Neutrophil (primary cell): ENCODE measurements at regions not wholly inside any gene's neighbourhood (a gene's known extent, or its start where the extent isn't known, plus 50 kb on each side); places are given as distances from the start of the nearest gene placed in this dataset.

Experiments used
- H3K27ac ChIP-seq: fragments of 200-600 bp; sonication (generic); 2 replicates; pipeline ENCODE4 v1.5.1; 2016; ENCODE audit warnings: mild to moderate bottlenecking, moderate library complexity
- H3K27me3 ChIP-seq: fragments of 200-600 bp; sonication (generic); 2 replicates; pipeline ENCODE4 v1.6.0; 2016; ENCODE audit warnings: mild to moderate bottlenecking
- H3K36me3 ChIP-seq: fragments of 200-600 bp; sonication (generic); 2 replicates; pipeline ENCODE4 v1.5.1; 2017
- H3K4me1 ChIP-seq, 2 experiments: fragments of 200-600 bp in 1 of 2; sonication (generic) in 1 of 2; 1 replicate in 1 of 2; 2 replicates in 1 of 2; pipeline versions ENCODE4 v1.5.1 to v1.6.1; 2013 to 2016; ENCODE audit warnings: low read depth in 1 of 2, low read length in 1 of 2, mild to moderate bottlenecking in 1 of 2, moderate library complexity in 1 of 2; ENCODE audit not compliant: control insufficient read depth in 1 of 2, insufficient read depth in 1 of 2
- H3K4me3 ChIP-seq, 2 experiments: fragments of 200-600 bp in 1 of 2; sonication (generic) in 1 of 2; 1 replicate in 1 of 2; 2 replicates in 1 of 2; pipeline ENCODE4 v1.5.1; 2013 to 2016; ENCODE audit warnings: low read depth in 1 of 2, low read length in 1 of 2, mild to moderate bottlenecking in 1 of 2, moderate library complexity in 1 of 2
- H3K9me3 ChIP-seq: fragments of 200-600 bp; sonication (generic); 2 replicates; pipeline ENCODE4 v1.5.1; 2016
- CTCF ChIP-seq: fragments of 200-600 bp; sonication (generic); IDR thresholded peaks from 2 replicates; pipeline ENCODE4 v1.5.1; 2016; ENCODE audit warnings: antibody characterized with exemption

GRCh38 chr7:440059-440749, 79.4 kb downstream of the PDGFA start:
- Histone ChIP-seq H3K4me1 (no peaks in the 10 kb centered on the region), H3K9me3 (no peaks in the 10 kb centered on the region), H3K36me3 (no peaks in the 10 kb centered on the region), H3K27ac (no peak overlapping the region), H3K4me3 (no peak overlapping the region), H3K27me3 (peaks cover 6% of the 10 kb centered on the region)
- no peak for TF ChIP-seq CTCF

- no peak for TF ChIP-seq CTCF
- Histone ChIP-seq H3K27ac (no peak overlapping the region), H3K9me3 (no peaks in the 10 kb centered on the region), H3K4me3 (no peak overlapping the region), H3K27me3 (no peaks in the 10 kb centered on the region), H3K36me3 (no peaks in the 10 kb centered on the region), H3K4me1 (no peaks in the 10 kb centered on the region)
Observed at GRCh38 chr7:441684-442421, 77.8 kb downstream of the PDGFA start.

- Histone ChIP-seq H3K36me3 (no peaks in the 10 kb centered on the region), H3K4me1 (no peaks in the 10 kb centered on the region), H3K27ac (no peak overlapping the region), H3K4me3 (no peak overlapping the region), H3K27me3 (no peaks in the 10 kb centered on the region), H3K9me3 (no peaks in the 10 kb centered on the region)
- TF ChIP-seq CTCF, result no peak
Observed at GRCh38 chr7:442457-442856, 77.2 kb downstream of the PDGFA start.

- TF ChIP-seq CTCF, result no peak
- Histone ChIP-seq H3K9me3 (no peaks in the 10 kb centered on the region), H3K4me3 (no peak overlapping the region), H3K27me3 (no peaks in the 10 kb centered on the region), H3K36me3 (no peaks in the 10 kb centered on the region), H3K27ac (no peak overlapping the region), H3K4me1 (no peaks in the 10 kb centered on the region)
Observed at GRCh38 chr7:443279-443833, 76.3 kb downstream of the PDGFA start.

- TF ChIP-seq CTCF, result no peak
- Histone ChIP-seq H3K9me3 (no peaks in the 10 kb centered on the region), H3K4me3 (no peak overlapping the region), H3K27me3 (peaks cover 5% of the 10 kb centered on the region), H3K27ac (no peak overlapping the region), H3K36me3 (no peaks in the 10 kb centered on the region), H3K4me1 (no peaks in the 10 kb centered on the region)
Observed at GRCh38 chr7:444606-445005, 75.0 kb downstream of the PDGFA start.
